HCT116 (cell line): ENCODE measurements at regions not wholly inside any gene's neighbourhood (a gene's known extent, or its start where the extent isn't known, plus 50 kb on each side); places are given as distances from the start of the nearest gene placed in this dataset.

Experiments used
- ATAC-seq: fragments of 200-7000 bp; cut with Tn5 transposase; 2 replicates; pipeline ENCODE4 v1.9.1; 2020; ENCODE audit warnings: mild to moderate bottlenecking, moderate library complexity
- BruUV-seq: library from RNA; stranded (reverse); fragments of 400-500 nt; replicated peaks from 2 replicates; lab custom pipeline; 2021; lab: Mats Ljungman, UMichigan
- CTCF ChIA-PET: fragments of 300-600 bp; sonication (Branson Sonifier 250); formaldehyde crosslinking; loops from one replicate; lab custom pipeline; 2021; ENCODE audit warnings: antibody characterized with exemption; lab: Charles Lee
- POLR2A ChIA-PET: fragments of 300-600, 350-600 bp; sonication (Branson Sonifier 250); formaldehyde crosslinking; loops from one replicate; lab custom pipeline; 2021; ENCODE audit warnings: antibody characterized with exemption; lab: Charles Lee
- RAD21 ChIA-PET, 2 experiments: fragments of 300-600 bp; sonication (Branson Sonifier 250); formaldehyde crosslinking; loops; one replicate each; lab custom pipeline; 2023; ENCODE audit warnings: low total read pairs in 2 of 2; ENCODE audit not compliant: uncharacterized antibody in 2 of 2, unreplicated experiment in 2 of 2, low non-redundant PET in 1 of 2; lab: Charles Lee
- DNase-seq: peaks from one replicate; pipeline ENCODE4 v3.0.0-alpha.2; 2010; ENCODE audit warnings: low read depth, low spot score
- H2AFZ ChIP-seq: fragments of 200-600 bp; shearing (Covaris generic), sonication (generic); 2 replicates; pipeline ENCODE4 v1.6.1; 2017; ENCODE audit warnings: low read depth, mixed run types, mixed read lengths, antibody characterized with exemption, low read length; ENCODE audit not compliant: poor library complexity, severe bottlenecking
- H3K27ac ChIP-seq: 2 replicates; pipeline ENCODE4 v1.5.1; 2012; ENCODE audit warnings: low read depth, low read length
- H3K27me3 ChIP-seq: fragments of 200-600 bp; sonication (generic); 2 replicates; pipeline ENCODE4 v1.6.1; 2016; ENCODE audit warnings: mixed run types, low read length, mixed read lengths; ENCODE audit not compliant: insufficient read depth
- H3K36me3 ChIP-seq, 2 experiments: fragments of 200-500 bp in 1 of 2; fragments of 200-600 bp in 1 of 2; sonication (Bioruptor generic) in 1 of 2; sonication (generic) in 1 of 2; 2 replicates each; pipeline versions ENCODE4 v1.5.1 to v1.6.1; 2014 to 2016; ENCODE audit warnings: low read length in 2 of 2, inconsistent platforms in 1 of 2, mixed read lengths in 1 of 2, mixed run types in 1 of 2; ENCODE audit not compliant: insufficient read depth in 2 of 2, control insufficient read depth in 1 of 2
- H3K4me1 ChIP-seq, 2 experiments: fragments of 200-600 bp in 1 of 2; sonication (generic) in 1 of 2; 2 replicates each; pipeline versions ENCODE4 v1.5.1 to v1.6.1; 2012 to 2017; ENCODE audit warnings: low read length in 2 of 2, inconsistent platforms in 1 of 2, mild to moderate bottlenecking in 1 of 2, mixed read lengths in 1 of 2, mixed run types in 1 of 2, moderate library complexity in 1 of 2; ENCODE audit not compliant: insufficient read depth in 2 of 2, control insufficient read depth in 1 of 2
- H3K4me2 ChIP-seq: fragments of 200-600 bp; sonication (generic); 2 replicates; pipeline ENCODE4 v1.6.1; 2017; ENCODE audit warnings: mixed run types, low read length, mixed read lengths
- H3K4me3 ChIP-seq, 2 experiments: fragments of 200-600 bp in 1 of 2; sonication (generic) in 1 of 2; replicated peaks in 1 of 2; 2 replicates each; pipeline ENCODE4 v1.5.1; 2011 to 2016; ENCODE audit warnings: low read length in 2 of 2, control low read depth in 1 of 2, low read depth in 1 of 2, mild to moderate bottlenecking in 1 of 2, mixed read lengths in 1 of 2, mixed run types in 1 of 2
- H3K79me2 ChIP-seq: fragments of 200-600 bp; sonication (generic); 2 replicates; pipeline ENCODE4 v1.6.1; 2017; ENCODE audit warnings: mild to moderate bottlenecking, mixed run types, low read length, moderate library complexity, mixed read lengths; ENCODE audit not compliant: insufficient read depth
- H3K9ac ChIP-seq: fragments of 200-600 bp; sonication (generic); 2 replicates; pipeline ENCODE4 v1.6.1; 2016; ENCODE audit warnings: low read length, mixed read lengths
- H3K9me2 ChIP-seq: fragments of 200-600 bp; sonication (generic), shearing (Covaris generic); 2 replicates; pipeline ENCODE4 v1.6.1; 2017; ENCODE audit warnings: mixed run types, mild to moderate bottlenecking, moderate library complexity; ENCODE audit not compliant: insufficient read depth
- H3K9me3 ChIP-seq, 2 experiments: fragments of 200-500 bp in 1 of 2; fragments of 200-600 bp in 1 of 2; sonication (Bioruptor generic) in 1 of 2; sonication (generic) in 1 of 2; 2 replicates each; pipeline ENCODE4 v1.6.1; 2014 to 2017; ENCODE audit warnings: low read length in 2 of 2, mixed read lengths in 2 of 2, inconsistent platforms in 1 of 2, low read depth in 1 of 2, mild to moderate bottlenecking in 1 of 2, mixed run types in 1 of 2, moderate library complexity in 1 of 2; ENCODE audit not compliant: control insufficient read depth in 1 of 2, insufficient read depth in 1 of 2
- H4K20me1 ChIP-seq: fragments of 200-600 bp; sonication (generic), shearing (Covaris generic); 2 replicates; pipeline ENCODE4 v1.6.1; 2017; ENCODE audit warnings: mixed run types, mild to moderate bottlenecking, moderate library complexity; ENCODE audit not compliant: insufficient read depth
- ATF3 ChIP-seq: IDR thresholded peaks from 2 replicates; pipeline ENCODE4 v1.6.1; 2012
- CEBPB ChIP-seq: IDR thresholded peaks from 2 replicates; pipeline ENCODE4 v1.6.1; 2012; ENCODE audit warnings: low read depth
- CTCF ChIP-seq, 3 experiments: fragments of 200-600 bp in 1 of 3; sonication (generic) in 1 of 3; IDR thresholded peaks in 2 of 3; conservative IDR thresholded peaks in 1 of 3; 2 replicates each; pipeline ENCODE4 v1.5.1; 2012 to 2017; ENCODE audit warnings: low read depth in 2 of 3, low read length in 2 of 3, antibody characterized with exemption in 1 of 3, borderline replicate concordance in 1 of 3, control low read depth in 1 of 3, mild to moderate bottlenecking in 1 of 3, mixed read lengths in 1 of 3, mixed run types in 1 of 3, moderate library complexity in 1 of 3; ENCODE audit not compliant: insufficient read depth in 1 of 3
- EGR1 ChIP-seq: IDR thresholded peaks from 2 replicates; pipeline ENCODE4 v1.6.1; 2012; ENCODE audit warnings: low read depth
- EZH2phosphoT487 ChIP-seq: fragments of 200-600 bp; IDR thresholded peaks from 2 replicates; pipeline ENCODE4 v1.6.1; 2018; ENCODE audit warnings: antibody characterized with exemption, borderline replicate concordance
- JUND ChIP-seq: IDR thresholded peaks from 2 replicates; pipeline ENCODE4 v1.6.1; 2012
- MAX ChIP-seq: IDR thresholded peaks from 2 replicates; pipeline ENCODE4 v1.6.1; 2012
- POLR2A ChIP-seq: IDR thresholded peaks from 2 replicates; pipeline ENCODE4 v1.7.0; 2011; ENCODE audit warnings: borderline replicate concordance; ENCODE audit not compliant: insufficient read depth, insufficient read length; ENCODE audit errors: extremely low read depth
- POLR2AphosphoS5 ChIP-seq: IDR thresholded peaks from 2 replicates; pipeline ENCODE4 v1.6.1; 2011; ENCODE audit warnings: mild to moderate bottlenecking, low read depth, low read length, moderate library complexity
- RAD21 ChIP-seq: IDR thresholded peaks from 2 replicates; pipeline ENCODE4 v1.6.1; 2012; ENCODE audit warnings: low read depth, mild to moderate bottlenecking
- REST ChIP-seq: IDR thresholded peaks from 2 replicates; pipeline ENCODE4 v1.6.1; 2012; ENCODE audit warnings: low read depth
- SIN3A ChIP-seq: IDR thresholded peaks from 2 replicates; pipeline ENCODE4 v1.6.1; 2012; ENCODE audit warnings: low read depth
- SRF ChIP-seq: IDR thresholded peaks from 2 replicates; pipeline ENCODE4 v1.6.1; 2012; ENCODE audit warnings: low read depth
- TCF7L2 ChIP-seq: IDR thresholded peaks from 2 replicates; pipeline ENCODE4 v1.7.0; 2011; ENCODE audit warnings: borderline replicate concordance, inconsistent platforms; ENCODE audit not compliant: insufficient read depth, insufficient read length; ENCODE audit errors: extremely low read depth
- YY1 ChIP-seq: IDR thresholded peaks from 2 replicates; pipeline ENCODE4 v1.6.1; 2011; ENCODE audit warnings: low read length, low read depth, moderate library complexity, mild to moderate bottlenecking; ENCODE audit not compliant: insufficient replicate concordance; ENCODE audit errors: extremely low read depth
- ZNF274 ChIP-seq: fragments of 200-500 bp; sonication (Bioruptor generic); IDR thresholded peaks from 2 replicates; pipeline ENCODE4 v1.6.1; 2014; ENCODE audit warnings: mild to moderate bottlenecking, low read depth, low read length, inconsistent platforms
- intact Hi-C: fragments of 100-400 bp; cut with micrococcal nuclease; formaldehyde crosslinking; loops from 2 replicates; pipeline ENCODE4 v1.10.0; 2022

- H3K27me3 ChIP-seq: no peaks in the 10 kb centered on the region
- no TSS peak for BruUV-seq
- no peak overlapping the region for H3K27ac ChIP-seq
- no peaks in the 10 kb centered on the region for H4K20me1 ChIP-seq
- no peaks in the 10 kb centered on the region for H3K79me2 ChIP-seq
- no peak overlapping the region for H3K9ac ChIP-seq
- ATAC-seq (no peak), DNase-seq (no peak)
- no peaks in the 10 kb centered on the region for H3K4me1 ChIP-seq
- H3K4me3 ChIP-seq: no peak overlapping the region
- POLR2A ChIA-PET: no interaction called here
- H3K36me3 ChIP-seq: no peaks in the 10 kb centered on the region
- H3K9me2 ChIP-seq: no peaks in the 10 kb centered on the region
- no peak overlapping the region for H2AFZ ChIP-seq
- TF ChIP-seq ZNF274: no peak
- TF ChIP-seq MAX: no peak
- TF ChIP-seq POLR2A: no peak
- no peak for TF ChIP-seq CTCF (IDR thresholded peaks at IDR 0.05 in 2 of 3, conservative IDR thresholded peaks at IDR 0.05 in 1 of 3; ENCODE audit: borderline replicate concordance in 1 of 3, insufficient read depth in 1 of 3, low read depth in 2 of 3, low read length in 2 of 3)
- no peak for TF ChIP-seq ATF3
- no peak for TF ChIP-seq JUND
- TF ChIP-seq SRF: no peak
- no peak for TF ChIP-seq YY1
- no peak for TF ChIP-seq RAD21
- TF ChIP-seq EGR1: no peak
- no peak for TF ChIP-seq CEBPB
- no peak for TF ChIP-seq TCF7L2
- TF ChIP-seq SIN3A: no peak
- no peak for TF ChIP-seq EZH2phosphoT487
- no peak for TF ChIP-seq POLR2AphosphoS5
- TF ChIP-seq REST: no peak
- RAD21 ChIA-PET: no interaction called here
- no peaks in the 10 kb centered on the region for H3K9me3 ChIP-seq
- CTCF ChIA-PET: no interaction called here
- no peak overlapping the region for H3K4me2 ChIP-seq
- intact Hi-C loops: no loop called here
Measured at GRCh38 chr2:56522605-56523089, 338.9 kb downstream of the CCDC85A start.
